NCI-H1417 treated with DMSO at 0.1 percent for 48 hours (cell line): ENCODE measurements at regions not wholly inside any gene's neighbourhood (a gene's known extent, or its start where the extent isn't known, plus 50 kb on each side); places are given as distances from the start of the nearest gene placed in this dataset.

Source experiments
- DNase-seq: peaks from one replicate; lab custom pipeline; 2025; lab: John Stamatoyannopoulos, UW

DNA sequence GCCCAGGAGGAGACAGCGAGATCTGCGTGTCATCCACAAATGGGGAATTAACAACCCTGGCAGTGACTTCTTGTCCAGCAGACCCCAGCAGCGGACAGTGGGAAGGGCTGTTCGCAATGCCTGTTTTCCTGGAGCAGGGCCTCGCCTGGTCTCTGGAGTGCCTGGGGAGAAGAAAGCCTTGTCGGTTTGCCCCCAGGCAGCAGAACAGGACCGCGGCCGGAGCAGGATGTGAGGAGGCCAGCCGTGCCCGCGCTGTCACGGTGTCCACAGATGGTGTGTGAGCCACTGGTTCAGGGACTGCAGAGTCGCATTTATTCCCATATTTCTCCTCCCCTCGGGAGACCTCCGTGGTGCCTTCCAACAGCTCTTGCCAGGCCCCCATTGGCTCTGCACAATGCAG is 68.5 kb upstream of the GSE1 start:
- DNase-seq, result no peak

DNA sequence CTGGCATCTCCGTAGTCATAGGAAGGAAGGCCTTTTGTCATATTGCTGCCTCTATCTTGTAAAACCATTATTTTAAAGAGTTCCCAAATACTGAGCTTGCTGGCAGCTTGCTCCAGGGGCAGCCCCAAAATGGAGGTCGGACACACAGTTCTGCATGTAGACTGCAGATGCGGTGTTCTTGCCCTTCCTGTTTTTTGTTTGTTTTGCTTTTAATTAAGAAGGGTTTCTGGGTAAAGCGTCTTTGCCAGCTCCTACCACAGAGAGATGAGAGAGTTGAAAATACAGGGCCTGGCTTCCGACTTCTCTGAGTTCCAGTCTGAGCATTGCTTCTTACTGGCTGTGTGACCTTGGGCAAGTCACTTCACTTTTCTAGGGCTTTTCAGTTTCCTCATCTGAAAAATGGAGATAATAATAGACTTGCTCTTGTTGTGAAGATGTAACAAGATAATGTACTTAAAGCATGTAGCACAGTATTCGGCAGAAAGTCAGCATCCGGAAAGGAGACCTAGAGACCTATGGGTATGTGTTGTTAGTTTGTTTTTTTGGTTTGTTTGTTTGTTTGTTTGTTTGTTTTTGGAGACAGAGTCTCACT is 67.8 kb upstream of the GSE1 start:
- DNase-seq, result no peak

DNA sequence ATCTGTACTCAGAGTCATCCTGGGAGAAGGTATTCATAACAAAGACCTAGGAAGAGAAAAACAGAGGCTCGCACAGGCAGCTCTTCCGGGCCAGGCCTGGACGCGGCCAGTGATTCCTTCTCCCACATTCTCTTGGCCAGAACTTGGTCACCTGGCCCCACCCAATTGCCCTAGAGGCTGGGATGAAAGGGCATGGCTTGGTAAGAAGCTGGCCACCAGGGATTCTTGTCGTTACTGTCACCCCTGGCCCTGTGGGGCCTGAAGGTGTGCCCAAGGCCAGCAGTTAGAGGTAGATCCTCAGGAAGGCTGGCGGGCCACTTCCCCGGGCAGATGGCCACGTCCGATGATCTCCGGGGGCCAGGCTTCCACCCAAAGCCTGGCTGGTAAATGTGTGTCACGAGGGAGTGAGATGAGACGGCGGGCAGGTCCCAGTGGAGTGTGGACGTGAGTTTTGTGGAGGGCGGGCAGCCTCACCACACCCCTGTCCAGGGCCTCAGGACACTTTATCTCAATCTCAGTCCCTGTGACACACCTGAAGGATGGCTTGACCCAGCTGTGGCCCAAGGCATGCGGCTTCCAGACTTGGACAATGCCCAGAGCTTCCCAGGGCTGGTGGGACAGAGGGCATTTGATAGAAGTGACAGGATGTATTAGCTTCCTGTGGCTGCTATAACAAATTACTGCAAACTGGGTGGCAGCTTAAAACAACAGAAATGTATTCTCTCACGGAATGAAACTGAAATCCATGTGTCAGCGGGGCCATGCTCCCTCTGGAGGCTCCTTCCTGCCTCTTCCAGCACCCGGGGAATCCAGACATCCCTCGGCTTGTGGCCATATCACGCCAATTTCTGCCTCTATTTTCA is 66.3 kb upstream of the GSE1 start:
- no peak for DNase-seq

DNA sequence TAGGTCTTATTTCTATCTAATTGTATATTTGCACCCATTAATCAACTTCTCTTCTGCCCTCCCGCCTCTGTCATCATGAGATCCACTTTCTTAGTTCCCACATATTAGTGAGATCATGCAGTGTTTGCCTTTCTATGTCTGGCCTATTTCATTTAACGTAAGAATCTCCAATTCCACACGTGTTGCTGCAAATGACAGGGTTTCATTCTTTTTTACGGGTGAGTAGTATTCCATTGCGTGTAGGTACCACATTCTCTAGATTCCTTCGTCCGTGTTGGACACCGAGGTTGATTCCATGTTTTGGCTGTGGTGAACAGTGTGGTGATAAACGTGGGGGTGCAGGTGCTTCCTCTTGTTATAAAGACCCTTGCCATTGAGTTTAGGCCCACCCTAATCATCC is 64.7 kb upstream of the GSE1 start:
- DNase-seq, result no peak

DNA sequence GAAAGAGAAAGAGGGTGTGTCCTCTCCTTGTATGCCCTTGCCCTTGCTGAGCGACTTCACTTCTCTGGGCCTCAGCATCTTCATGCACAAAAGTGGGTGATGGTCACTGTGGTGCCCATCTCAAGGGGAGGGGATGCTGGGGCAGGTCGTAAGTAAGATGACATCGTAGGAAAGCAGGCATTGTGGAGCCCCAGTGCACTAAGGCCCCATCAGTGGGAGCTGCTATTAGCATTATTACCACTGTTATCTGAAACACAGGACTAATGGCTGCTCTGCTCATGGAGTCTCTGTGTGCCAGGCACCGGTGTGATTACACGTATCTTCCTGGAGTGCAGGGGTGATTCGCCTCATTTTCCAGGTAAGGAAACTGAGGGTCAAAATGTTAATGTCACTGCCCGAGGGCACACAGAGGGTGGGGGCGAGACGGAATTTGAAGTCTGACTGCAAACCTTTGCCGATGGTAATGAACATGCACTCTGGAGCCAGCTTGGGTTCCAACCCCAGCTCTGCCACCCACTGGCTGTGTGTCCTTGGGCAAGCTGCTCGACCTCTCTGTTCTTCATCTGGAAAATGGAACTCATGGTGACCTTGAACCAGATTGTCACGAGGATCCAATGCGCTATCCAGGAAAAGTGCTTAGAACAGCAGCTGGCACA is 63.2 kb upstream of the GSE1 start:
- DNase-seq, result no peak

DNA sequence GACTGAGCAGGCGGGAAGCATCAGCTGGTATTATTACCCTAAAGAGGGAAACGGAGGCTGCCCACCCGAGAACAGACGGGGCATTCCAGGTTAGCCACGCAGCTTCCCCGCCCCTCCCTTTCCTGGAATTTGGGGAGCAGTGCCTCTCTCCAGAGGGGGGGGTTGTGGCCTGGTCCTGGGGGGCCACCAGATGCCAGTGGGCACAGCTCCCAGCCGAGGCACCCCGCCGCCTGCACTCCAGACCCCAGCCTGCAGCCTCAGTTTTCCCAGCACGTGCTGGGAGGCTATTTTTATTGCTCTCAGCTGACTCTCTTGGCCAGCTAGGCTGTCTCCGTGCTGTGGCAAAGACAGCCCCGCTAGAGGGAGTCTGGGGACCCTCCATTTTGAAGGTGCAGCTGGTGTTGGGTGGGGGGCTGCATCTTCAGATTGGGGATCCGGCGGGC is 62.7 kb upstream of the GSE1 start:
- DNase-seq, result no peak

DNA sequence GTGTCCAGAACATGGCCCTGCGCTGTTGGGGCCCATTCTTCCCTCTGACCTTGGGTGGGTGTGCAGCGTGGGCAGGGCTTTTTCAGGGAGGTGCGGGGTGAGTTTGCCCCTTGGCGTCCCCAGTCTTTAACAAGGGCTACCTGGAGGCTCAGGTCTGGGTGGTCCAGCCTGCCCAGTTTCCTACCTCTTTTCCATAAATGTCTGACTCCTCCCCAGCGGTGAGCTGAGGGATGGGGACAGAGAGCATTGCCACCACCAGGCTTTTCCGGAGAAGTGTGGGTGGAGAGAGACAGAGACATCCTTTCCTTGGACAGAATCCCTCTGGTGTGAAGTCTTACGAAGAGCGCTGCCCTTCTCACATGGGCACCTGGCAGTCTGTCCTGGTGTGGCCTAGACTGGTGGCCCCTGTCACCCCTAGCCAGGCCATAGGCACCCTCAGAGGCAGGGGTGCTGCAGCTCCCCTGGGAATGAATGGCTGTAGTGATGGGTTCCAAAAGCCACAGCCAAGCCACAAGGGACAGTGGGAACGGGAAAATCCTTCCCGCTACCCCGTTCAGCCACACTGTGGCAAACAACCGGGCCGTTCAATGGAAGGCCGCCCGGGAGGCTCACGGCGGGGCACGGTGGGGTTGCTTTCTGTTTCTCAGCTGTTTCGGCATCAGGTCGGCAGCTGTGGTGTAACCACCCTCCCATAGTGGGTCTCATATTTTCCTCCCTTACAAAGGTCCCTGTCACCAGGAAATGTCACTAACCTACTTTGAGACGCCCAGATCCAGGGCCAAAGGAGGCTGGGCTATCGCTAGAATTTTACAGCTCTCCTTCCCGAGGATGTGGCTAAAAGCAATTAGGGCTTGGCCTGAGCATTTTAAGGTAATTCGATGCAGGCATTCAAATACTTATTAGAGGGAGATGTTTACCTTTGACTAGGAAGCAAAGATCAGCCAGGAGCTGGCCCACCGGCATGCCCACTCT is 61.9 kb upstream of the GSE1 start:
- no peak for DNase-seq

DNA sequence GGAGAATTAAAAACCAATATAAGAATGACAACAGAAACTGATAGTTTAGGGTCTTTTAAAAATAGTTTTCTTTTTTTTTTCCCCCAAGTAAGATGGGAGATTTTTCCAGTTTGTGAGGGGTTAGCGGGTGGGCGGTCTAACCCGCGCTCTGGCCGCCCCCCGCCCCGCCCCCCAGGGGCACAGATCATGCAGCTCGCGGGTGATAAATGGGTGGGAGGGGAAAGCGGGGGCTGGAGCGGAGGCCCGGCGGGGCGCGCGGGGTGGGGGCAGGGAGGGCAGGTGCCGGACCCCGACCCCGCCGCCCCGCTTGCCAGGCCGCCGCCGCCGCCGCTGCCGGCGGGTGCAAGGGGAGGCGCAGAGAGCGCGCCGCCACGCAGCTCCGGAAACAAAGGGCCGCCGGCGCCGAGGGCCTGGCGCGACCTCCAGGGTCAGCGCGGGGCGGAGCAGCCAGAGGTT is 60.1 kb upstream of the GSE1 start:
- no peak for DNase-seq

DNA sequence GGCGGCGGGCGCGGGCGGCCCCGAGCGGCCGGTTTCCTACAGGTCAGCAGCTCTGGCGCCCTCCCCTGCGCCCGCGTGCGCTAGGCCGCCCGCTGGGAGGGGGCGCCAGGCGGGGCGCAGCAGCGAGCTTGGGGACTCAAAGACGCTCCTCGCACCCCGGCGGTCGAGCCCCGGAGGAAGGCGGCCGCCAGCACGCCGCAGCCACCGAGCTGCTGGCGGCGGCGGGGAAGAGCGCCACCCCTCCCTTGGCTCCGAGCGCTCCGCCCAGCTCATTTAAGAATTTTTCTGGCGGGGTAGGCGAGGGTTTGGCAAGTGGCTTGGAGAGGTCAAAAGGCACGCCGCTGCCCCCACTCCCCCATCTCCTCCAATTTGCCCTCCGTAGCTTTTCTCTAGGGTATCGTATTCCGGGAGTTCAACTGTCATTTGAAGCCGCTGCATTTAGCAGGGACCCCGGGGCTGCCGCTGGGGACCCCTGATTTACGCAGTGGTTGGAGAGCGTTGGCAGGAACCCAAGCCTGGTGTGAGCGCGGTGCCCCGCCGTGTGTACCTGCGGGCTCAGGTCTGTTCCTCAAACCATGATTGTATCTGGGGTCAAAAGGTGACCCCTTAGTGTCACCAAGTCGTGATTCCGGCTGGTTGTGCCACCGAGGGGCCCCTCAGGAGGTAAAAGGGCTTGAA is 59.5 kb upstream of the GSE1 start:
- DNase-seq, result no peak

DNA sequence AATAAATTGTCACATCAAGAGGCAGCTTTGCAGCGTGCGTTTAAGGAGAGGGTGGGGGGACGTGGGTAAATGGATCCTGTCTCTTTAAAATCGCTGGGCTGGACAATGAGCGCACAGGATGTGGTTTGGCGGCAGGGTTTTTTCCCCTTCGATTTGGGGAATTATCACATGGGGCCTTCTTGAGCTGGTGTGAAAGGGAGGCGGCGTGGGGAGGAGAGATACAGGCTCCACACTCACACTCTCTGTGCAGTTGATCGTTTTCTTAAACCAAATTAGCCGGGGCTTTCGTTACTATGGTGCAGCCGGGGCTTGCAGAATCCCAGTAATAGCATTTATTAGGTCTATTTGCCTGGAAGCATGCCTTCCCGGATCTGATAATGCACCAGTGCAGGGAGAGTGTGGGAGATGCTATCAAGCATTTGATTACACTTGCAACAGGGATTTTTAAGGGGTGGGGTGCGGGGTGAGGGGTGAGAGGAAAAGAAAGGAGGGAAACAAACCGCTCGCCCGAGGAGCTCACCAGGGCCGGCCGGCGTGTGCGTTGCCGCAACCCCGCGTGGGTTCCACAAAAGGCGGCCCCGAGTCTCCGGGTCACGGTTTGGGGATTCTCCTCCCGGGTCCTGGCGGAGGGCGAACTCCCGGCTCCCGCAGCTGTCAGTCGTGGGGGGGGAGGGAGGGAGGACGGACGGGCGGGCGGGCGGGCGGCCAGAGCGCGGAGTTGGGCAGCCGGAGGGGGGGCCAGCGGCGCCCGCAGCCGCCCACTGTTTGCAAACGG is 58.8 kb upstream of the GSE1 start:
- DNase-seq, result peak; percentile 39

DNA sequence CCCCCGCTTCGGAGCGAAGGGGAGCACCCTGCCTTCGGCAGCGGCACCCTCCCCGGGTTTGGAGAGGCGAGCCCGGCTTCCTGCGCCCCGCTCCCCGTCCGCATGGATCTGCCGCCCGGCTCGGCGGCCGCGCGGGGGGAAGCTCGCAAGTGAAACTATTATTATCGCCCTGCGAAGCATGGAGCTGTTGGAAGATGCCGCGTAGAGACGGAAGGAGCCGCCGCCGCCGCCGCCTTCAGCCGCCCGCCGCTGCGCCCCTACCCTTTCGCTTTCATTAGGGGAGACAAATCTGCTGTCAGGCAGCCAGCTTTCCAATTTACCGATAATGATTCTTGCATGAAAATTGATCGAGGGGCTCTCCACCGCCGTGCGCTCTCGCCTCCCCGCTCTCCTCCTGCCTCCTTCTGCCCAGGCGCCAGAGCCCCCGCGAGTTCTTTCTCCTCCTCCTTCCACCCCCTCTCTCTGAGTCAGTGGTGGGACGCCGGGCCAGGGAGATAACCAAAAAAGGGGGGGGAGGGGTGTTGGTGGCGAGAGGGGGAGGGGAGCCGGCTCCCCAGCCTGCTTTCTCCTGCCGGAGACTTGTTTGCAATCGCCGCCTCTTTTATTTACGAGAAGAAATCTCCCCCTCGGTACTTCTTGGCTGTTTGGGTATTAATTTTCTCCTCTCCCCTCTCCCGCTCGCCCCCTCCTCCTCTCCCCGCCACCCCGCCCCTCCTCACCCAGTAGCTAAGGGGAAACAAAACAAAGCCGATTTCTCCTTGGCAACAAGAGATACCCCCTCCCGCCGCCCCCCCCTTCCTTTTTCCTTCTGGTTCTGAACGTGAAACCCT is 58.0 kb upstream of the GSE1 start:
- DNase-seq, result no peak

DNA sequence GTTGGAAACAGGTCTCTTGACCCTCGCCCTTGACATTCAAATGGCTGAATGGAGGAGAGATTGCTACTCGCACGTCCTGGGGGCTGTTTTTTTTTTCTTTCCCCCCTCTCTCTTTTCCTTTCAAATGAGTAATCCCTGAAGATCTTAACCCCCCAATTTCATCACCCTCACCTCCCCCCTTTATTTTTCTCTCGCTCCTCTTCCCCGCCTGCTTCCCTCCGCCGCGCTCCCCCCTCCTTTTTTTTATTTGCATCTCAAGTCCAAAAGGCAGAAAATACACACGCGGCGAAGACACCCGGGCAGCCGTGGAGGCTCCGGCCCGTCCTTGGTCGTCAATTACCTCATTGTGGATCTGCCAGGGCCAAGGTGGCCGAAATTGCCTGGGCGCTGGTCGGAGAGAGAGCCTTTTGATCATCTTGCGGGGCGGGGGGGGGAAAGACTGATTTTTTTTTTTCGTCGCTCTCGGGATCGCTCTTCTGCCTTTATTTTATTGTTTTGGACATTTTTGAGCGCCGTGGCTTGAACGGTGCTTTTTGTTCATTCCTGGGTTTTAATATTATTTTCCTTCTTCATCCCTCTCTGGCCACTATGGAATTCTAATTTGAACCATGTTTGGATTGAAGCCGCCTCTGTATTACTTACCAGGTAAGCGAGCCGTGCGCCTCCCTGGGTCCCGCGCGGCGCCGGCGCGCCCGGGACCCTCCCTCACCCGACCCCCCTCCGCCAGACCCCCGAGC is 57.2 kb upstream of the GSE1 start:
- no peak for DNase-seq

DNA sequence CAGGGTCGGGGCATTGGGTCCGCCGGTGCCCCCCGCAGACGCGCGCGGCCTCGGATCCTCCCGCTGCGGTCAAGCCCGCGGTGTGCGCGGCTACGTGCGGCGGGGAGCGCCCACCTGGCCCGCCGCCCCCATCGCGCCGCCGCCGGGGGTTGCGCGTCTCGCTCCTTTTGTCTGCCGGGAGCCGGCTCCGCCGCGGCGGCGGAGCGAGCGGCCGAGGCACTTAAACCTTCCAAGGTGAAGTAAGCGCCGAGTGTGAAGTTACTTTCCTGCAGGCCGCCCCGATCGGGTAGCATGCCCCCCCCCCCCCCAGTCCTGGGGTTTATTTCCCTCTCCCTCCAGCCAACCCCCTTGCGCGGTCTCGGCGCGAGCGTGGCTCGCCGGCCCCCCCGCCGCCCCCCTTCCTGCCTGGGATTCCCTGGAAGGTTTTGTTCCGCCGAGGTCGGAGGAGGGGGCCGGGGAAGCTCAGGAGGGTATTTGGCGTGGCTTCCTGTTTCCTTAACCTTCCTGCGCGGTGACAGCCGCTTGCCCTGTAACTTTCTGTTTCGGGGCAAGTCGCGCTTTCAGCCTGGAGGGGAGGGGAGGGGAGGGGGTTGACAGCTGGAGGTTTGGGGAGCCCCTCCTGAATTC is 56.6 kb upstream of the GSE1 start:
- no peak for DNase-seq

DNA sequence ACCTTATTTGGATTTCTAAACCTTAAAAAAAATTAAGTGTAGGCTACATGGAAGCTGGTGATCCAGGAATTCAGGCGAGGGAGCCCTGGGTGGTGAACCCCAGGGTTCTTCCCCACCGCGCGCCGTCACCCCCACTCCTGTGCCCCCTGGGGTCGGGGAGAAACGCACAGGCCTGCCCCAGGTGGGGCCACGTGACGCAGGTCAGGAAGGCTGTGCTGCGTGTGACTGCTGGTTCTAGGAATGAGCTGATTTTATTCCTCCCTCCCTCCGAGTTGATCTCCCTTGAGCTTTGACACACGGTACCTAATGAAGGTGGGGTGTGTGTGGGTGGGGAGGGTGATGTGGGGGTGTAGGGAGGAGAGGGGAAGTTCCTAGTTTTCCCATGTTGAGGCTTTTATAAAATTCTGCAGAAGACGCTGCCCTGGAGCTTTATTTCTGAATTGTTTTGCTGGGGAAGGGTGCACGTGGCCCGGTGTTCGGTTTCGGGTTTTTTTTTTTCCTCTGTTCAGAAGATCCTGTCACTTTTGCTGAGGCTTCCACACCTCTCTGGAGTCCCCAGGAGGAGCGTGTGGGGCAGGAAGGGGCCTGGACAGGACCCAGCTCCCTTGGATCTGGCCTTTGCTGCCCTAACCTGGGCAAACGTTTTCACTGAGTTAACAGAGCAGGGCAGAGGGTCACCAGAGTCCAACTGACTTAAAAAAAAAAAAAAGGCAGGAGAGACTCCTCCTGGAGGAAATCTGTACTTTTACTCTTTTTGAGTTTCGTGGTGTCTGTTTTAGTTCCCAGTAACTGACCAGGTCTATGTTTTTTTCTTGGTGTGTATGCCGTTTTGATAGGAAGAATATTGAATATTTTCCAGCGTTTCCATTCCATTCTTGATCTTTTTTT is 55.8 kb upstream of the GSE1 start:
- no peak for DNase-seq

DNA sequence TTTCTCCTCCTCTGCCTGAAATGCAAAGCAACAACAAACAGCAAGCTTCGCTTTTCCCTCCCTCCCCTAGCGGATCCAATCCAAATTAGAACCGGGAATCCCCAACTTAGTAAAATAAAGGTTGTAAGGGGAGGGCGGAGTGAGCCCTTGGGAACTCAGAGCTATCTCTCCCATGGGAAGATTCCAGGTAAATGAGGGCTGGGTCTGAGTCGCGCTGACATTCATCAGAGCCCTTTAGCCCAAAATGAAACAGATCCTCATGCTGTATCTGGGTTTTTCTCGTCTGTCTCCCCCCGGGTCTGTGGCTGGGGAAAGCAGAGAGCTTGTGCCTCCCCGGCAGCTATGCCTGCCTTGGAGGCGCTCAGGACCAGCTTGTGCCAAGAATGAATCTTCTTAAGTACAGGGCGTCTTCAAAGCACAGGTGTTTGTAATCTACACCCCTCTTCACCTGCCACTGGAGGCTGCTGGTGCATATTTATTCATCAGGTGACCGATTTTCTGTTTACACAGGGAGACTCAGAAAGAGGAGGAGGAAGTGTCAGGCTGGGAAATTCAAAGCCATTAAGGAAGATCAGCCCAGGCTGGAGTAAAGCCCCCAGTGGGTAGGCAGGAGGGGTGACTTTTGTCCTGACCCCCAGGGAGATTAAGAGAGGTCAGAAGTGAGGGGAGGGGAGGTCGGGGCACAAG is 55.0 kb upstream of the GSE1 start:
- DNase-seq, result peak; percentile 44

DNA sequence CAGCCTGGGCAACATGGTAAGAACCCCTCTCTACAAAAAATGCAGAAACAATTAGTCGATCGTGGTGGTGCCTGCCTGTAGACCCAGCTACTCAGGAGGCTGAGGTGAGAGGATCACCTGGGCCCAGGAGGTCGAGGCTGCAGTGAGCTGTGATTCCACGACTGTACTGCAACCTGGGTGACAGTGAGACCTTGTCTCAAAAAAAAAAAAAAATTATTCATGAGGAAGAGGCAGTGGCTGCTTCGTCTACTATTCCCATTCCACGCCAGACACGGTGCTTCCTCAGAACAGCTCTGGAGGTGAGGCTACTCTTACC is 52.2 kb upstream of the GSE1 start:
- DNase-seq, result no peak
